NCI-H1048 (cell line): ENCODE measurements at regions not wholly inside any gene's neighbourhood (a gene's known extent, or its start where the extent isn't known, plus 50 kb on each side); places are given as distances from the start of the nearest gene placed in this dataset.

Experiments used
- DNase-seq: peaks from one replicate; lab custom pipeline; 2025; lab: John Stamatoyannopoulos, UW

- DNase-seq = no peak
These were observed 521.9 kb downstream of the EPHA4 start for GRCh38 chr2:221050020-221050795.

GRCh38 chr2:221051162-221051561 is 520.9 kb downstream of the EPHA4 start:
- DNase-seq = no peak

- DNase-seq = no peak
These were observed 511.7 kb downstream of the EPHA4 start for GRCh38 chr2:221060376-221060775.

GRCh38 chr2:221063568-221063967 is 508.5 kb downstream of the EPHA4 start:
- DNase-seq = no peak

- no peak for DNase-seq
These were observed 507.8 kb downstream of the EPHA4 start for GRCh38 chr2:221064058-221064854.

- DNase-seq = no peak
These were observed 507.2 kb downstream of the EPHA4 start for GRCh38 chr2:221064880-221065279.

- DNase-seq = no peak
These were observed 504.0 kb downstream of the EPHA4 start for GRCh38 chr2:221068123-221068522.

- no peak for DNase-seq
These were observed 502.0 kb downstream of the EPHA4 start for GRCh38 chr2:221070106-221070505.

- DNase-seq = no peak
These were observed 498.6 kb downstream of the EPHA4 start for GRCh38 chr2:221073326-221074049.

- no peak for DNase-seq
These were observed 497.9 kb downstream of the EPHA4 start for GRCh38 chr2:221074238-221074637.

- DNase-seq = no peak
These were observed 496.9 kb downstream of the EPHA4 start for GRCh38 chr2:221075203-221075602.

GRCh38 chr2:221077251-221077650 is 494.9 kb downstream of the EPHA4 start:
- DNase-seq = no peak

GRCh38 chr2:221077799-221078198 is 494.3 kb downstream of the EPHA4 start:
- DNase-seq = no peak

GRCh38 chr2:221085341-221085900 is 486.7 kb downstream of the EPHA4 start:
- no peak for DNase-seq

GRCh38 chr2:221085936-221086335 is 486.2 kb downstream of the EPHA4 start:
- no peak for DNase-seq

- no peak for DNase-seq
These were observed 484.3 kb downstream of the EPHA4 start for GRCh38 chr2:221087779-221088178.

GRCh38 chr2:221088506-221088905 is 483.6 kb downstream of the EPHA4 start:
- no peak for DNase-seq

GRCh38 chr2:221095356-221095755 is 476.7 kb downstream of the EPHA4 start:
- no peak for DNase-seq

- DNase-seq = no peak
These were observed 475.2 kb downstream of the EPHA4 start for GRCh38 chr2:221096706-221097567.

GRCh38 chr2:221097568-221097915 is 474.6 kb downstream of the EPHA4 start:
- DNase-seq = no peak

GRCh38 chr2:221097949-221098348 is 474.2 kb downstream of the EPHA4 start:
- no peak for DNase-seq
